Suppressor macrophage treated with lipopolysaccharide for 4 hours (primary cell): ENCODE measurements at regions not wholly inside any gene's neighbourhood (a gene's known extent, or its start where the extent isn't known, plus 50 kb on each side); places are given as distances from the start of the nearest gene placed in this dataset.

Experiments
- DNase-seq: peaks from one replicate; pipeline ENCODE4 v3.0.0-alpha.2; 2020

DNA sequence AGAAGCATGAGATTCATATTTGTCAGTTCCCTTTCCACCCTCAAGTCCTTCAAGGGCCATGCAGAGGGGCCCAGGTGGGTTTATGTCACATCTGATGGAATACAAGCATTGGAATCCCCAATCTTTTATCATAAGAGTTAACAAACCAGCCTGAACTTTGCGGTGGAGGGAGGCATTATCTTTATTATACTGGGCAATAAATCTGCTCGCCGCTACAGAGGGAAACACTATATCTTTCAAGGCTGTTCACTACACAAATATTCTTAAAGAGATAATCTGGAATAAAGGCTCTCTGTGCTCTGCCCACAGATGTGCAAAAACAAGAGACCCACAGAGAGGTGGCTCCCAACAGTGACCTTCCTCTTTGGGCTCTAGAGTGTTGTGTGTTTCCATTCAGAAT is 153.6 kb upstream of the PLEKHA5 start:
- DNase-seq: no peak

DNA sequence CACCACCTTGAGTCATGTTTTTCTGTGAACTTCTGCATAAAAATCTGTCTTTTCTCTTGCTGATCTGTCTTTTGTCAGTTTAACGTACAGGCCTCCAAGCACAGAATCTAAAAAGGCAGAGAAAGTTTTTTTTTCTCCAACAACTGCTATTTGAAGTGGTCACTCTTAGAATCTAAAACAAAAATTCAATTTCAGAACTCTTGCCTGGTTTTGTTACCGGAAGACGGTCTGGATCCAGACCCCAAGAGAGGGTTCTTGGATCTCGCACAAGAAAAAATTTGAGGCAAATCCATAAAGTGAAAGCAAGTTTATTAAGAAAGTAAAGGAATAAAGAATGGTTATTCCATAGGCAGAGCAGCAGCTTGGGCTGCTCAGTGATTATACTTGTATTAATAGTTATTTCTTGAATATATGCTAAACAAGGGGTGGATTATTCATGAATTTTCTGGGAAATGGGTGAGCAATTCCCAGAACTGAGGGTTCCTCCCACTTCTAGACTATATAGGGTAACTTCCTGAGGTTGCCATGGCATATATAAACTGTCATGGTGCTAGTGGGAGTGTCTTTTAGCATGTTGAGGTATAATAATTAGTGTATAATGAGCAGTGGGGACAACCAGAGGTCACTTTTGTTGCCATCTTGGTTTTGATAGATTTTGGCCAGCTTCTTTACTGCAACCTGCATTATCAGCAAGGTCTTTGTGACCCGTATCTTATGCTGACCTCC is 150.0 kb upstream of the PLEKHA5 start:
- DNase-seq: no peak

DNA sequence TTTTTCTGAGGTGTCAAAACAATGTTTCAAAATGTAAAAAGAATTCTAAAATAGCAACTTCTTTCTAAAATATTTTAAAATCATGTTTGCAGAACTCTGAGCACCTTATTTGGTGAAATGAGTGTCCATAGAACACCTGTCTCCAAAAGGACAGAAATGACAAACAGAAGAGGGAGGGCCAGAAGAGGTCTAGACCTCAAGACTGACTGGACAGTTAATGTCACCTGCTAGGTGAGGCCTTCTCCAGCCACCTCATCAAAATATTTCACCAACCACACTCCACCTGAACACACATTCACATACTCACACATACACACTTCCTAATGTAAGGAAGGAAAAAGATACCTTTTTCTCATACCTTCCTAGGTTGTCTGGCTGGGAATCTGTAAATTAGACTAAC is 147.8 kb upstream of the PLEKHA5 start:
- no peak for DNase-seq

DNA sequence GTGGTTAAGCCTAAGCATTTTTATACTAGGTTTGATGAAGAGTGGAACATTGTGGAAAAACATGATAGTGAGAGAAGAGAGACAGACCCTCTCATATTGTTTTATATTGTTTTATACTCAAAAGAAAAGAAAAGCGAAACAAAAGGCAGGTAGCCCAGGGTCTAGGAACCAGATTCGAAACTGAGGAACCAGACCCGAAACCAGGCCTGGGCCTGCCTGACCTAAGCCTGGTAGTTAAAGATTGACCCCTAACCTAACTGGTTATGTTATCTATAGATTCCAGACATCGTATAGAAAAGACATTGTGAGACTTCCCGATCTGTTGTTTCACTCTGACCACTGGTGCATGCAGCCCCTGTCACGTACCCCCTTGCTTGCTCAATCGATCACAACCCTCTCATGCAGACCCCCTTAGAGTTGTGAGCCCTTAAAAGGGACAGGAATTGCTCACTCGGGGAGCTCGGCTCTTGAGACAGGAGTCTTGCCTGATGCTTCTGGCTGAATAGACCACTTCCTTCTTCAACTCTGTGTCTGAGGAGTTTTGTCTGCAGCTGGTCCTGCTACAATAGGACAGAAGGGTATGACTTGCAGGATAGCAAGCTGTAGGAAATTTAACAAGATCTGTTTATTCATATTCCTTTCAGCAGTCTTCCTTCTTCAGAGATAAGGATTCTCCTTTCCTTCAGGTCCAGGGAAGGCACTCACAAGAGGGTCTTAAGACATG is 147.1 kb upstream of the PLEKHA5 start:
- no peak for DNase-seq

DNA sequence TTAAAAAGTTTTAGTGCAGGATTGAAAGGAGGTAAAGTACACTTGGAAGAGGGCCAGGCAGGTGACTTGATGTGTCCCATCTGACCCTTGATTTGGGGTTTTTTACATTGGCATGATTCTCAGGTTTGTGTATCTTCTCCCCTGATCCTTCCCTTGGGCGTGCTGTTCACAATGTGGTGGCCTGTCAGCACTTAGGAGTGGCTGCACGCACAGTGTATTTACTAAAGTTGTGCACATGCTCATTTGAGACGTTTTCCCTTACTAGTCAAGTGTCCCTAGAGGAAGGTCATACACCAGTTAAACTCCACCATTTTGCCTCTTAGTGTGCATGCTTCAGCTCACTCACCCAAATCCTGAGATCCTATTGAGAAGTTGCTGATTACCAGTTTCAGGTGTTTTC is 145.7 kb upstream of the PLEKHA5 start:
- no peak for DNase-seq

DNA sequence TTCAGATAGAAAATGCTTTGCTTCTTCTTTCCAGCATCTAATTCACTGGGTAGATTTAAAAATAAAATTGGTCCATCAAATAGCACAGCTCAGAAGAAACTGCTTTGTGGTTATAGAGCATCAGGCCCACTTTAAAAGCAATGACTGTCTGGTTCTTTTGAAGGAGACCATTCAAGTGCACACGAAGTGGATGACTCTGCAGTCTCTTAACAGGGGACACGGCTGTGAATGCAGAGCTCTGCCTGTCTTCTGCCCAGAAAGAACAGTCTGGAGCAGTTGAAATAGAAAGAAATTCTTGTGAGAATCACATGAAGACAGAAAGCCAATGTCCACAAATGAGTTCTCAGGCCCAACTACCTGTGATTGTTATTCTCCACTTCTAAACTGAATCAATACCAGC is 138.7 kb upstream of the PLEKHA5 start:
- DNase-seq: no peak

DNA sequence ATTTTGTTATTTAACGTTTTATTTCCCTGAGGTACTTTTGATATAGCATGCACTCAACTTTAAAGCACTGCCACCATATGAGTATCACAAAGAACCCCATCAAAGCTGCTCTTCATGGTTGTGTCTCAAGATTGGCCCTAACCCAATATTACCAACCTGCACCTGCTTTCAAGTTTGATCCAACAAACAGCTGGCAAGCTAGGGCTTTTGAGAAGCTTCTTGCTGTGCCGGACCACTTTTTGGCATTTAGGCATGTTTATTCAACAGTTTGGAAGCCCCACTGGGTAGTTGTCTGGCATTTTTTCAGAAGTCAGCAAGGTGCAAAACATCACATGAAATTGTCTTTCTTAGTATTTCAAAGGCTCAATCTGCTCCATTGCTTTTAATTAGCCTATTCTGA is 137.2 kb upstream of the PLEKHA5 start:
- no peak for DNase-seq

DNA sequence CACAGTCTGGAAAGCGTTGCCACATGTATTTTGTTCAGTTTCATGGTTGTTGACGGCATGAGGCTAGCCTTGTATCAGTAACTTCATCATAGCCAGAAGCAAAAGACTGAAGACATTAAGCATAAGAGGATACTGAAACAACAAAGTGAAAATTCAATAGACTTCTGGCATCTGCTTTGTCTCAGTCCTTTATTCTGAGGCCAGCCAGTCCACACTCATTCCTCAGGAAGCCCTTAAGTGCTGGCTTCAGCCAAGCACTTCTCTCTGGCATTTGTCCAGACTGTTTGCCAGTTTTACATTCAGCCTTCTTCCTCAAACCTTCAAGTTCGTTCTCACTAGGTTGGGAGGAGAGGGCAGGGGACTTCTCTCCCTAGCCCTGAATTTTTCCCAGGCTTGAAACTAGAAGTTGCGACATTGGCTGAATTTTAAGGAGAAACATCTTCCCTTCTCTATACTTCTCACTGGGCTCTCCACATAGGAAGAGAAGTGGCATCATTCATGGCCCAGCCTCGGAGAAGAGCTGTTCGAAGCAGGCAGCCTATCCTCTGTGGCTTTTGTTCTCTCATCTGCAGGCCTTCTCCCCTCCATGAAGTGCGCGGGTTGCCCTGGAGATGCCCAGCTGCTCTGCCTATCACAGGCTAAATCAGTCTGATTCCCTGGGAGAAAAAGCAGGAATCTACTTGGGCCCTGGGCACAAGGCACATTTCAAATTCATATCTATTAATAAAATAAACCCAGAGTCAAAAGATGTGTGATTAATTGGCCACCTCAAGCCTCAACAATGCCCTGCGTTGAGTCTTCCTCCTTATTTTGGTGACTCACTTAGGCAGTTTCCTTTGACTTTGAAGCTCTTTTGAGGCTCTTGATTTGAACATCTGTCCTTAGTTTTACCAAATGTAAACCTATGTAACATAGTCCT is 130.9 kb upstream of the PLEKHA5 start:
- DNase-seq: no peak

DNA sequence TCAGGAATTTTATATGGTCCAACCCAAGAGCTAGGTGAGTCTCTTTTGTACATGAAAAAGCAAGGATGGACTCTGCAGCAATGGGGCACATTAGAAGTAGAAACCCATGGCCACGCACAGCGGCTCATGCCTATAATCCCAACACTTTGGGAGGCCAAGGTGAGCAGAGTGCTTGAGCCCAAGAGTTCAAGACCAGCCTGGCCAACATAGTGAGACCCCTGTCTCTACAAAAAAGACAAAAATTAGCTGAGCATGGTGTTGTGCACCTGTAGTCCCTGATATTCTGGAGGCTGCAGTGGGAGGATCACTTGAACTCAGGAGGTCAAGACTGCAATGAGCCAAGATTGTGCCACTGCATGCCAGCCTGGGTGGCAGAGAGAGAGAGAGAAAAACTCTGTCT is 128.7 kb upstream of the PLEKHA5 start:
- DNase-seq: no peak

DNA sequence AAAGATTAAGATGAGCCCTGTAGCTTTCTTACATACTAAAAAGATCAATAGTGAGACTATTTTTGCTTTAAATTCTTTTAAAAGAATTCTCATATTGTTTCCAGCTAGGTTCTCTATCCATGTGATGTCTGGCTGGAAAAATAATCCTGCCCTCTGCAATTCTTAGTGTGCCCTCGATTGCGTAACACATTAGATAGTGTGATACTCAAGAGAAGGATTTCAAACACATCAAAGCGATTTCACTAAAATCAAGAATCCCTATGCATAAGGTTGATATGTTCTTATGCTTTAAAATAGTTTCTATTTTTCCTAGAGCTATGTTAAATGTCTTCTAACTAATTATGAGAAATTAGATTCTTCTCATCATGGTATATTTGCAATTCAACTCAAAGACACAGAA is 127.3 kb upstream of the PLEKHA5 start:
- DNase-seq: no peak

DNA sequence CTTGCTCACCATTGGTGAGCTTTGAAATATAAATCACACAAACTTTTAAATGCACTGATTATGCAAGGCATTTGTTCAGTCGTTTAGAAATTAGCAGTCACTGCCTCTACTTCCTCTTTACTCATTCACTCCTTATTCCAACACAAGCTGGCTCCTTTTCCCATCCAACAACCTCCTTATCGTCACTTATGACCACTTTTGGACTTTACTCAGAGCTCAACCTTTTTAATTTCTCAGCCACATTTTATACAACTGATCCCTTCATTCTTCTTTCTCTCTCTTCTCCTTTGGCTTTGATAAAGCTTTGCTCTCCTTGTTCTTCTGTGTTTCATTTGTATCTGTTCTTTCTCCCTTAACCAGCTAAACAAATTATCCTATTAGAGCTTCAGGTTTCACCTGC is 126.4 kb upstream of the PLEKHA5 start:
- no peak for DNase-seq

DNA sequence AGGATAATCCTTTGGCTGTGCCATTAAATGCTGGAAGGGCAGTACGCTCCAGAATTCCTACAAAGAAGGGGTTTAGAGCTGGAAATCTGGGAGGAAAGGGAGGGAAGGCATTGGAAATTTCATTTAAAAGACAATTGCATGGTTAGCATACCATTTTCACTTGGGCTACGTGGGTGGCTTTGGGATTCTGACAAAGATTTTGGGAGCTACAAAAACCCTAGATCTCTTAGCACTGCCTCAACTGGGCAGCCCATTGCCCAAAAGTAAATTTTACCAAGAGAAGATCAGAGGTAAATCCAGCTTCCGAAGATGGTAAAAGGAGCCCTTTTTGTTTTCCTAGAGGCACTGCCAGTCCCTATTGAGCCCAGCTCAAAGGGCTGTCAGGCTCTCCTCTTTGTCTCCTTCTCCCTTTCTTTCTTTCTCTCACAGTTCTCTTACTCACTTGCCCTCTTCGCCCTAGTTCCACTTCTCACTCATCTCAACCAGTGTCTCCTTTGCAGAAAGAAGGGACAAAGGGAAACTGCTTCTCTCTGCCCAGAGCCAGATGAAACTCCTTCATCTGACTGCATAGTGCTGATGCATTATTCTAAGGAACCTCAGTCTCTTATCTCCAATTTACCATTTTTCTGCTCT is 125.4 kb upstream of the PLEKHA5 start:
- no peak for DNase-seq

DNA sequence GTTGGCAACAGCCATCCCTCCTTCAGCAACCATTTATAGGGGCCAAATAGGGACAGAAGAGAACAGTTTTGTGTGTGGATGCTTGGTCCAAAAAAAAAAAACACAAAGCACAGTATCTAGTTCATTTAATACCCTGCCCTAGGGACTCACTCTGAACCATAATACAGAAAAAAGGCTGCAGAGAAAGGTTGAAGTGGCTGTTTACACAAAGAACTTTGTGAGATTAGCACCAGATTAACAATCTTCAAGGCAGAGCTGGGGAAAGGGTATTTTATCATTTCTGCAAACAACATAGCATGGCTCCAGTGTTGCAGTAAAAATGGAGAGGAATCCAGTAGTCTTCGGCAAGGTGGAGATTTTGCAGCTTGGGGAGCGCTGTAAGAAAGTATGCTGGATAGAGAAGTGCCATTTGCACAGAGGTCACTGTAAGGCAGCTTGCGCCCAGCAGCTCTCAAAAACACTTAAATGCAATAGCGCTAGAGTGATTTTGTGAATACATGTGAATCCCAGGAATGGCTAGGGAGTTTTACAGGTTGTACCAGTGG is 124.2 kb upstream of the PLEKHA5 start:
- DNase-seq: no peak

DNA sequence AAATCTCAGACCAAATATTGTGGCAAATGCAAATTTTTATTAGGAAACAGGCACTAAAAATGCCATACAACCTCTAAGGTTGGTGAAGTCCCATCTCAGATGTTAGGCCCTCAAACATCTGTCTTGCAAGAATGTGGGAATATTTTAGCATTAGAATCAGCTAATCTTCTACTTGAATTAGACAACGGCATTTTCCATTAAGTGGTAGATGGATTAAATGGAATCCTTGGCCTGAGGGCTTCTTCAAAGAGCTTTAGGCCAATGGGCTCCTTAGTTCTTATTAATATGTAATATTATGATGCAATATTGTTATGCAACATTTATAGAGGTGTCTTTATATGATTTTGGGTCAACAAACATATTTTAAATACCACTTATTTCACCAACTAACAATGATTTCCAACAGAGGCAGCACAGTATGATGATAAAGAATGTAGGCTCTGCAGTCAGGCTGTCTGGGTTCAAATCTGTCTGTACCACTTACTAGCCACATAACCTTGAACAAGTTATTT is 122.9 kb upstream of the PLEKHA5 start:
- DNase-seq: no peak

DNA sequence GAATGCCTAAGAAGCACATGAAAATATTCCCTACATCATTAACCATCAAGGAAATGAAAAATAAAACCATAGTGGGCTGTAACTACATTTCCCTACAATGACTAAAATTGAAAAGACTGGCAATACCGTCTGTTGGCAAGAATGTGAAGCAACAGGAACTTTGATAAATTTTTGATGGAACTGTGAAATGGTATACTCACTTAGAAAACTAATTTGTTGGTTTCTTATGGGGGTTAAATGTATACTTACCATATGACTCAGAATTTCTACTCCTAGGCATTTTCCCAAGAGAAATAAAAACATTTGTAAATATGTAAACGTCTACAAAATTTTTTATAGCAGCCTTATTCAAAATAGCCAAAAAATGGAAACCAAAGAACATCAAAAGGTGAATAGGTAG is 121.4 kb upstream of the PLEKHA5 start:
- no peak for DNase-seq

DNA sequence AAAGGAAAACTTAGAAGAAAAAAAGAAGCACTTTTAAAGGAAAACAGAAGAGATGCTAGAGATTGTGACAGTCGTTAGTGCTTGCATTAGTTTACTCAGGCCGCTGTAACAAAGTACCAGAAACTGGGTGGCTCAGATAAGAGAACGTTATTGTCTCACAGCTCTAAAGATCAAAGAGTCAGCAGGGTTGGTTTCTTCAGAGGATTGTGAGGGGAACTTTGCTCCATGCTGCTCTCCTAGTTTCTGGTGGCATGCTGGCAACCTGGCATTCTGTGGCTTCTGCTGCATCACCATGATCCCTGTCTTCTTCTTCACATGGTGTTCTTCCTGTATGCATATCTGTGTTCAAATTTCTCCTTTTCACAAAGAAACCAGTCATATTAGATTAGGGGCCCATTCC is 119.4 kb upstream of the PLEKHA5 start:
- DNase-seq: no peak

DNA sequence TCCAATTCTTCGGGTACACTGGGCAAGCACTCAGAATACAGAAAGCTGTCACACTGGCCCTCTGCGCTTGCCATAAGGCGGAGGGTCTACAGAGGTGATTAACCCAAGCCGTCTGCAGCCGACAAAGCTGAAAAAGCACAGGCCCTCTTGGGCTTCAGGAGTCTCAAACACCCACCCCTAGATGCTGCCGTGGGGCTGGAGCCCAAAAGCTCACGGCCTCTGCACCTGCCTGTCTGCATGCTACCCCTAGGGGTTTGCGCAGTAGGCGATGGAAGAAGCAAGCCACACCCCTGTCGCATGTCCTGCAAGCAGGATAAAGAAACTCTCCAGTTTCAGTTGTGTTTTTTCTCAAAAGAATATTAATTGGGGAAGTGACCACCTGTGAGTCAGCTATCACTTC is 118.8 kb upstream of the PLEKHA5 start:
- DNase-seq: no peak

DNA sequence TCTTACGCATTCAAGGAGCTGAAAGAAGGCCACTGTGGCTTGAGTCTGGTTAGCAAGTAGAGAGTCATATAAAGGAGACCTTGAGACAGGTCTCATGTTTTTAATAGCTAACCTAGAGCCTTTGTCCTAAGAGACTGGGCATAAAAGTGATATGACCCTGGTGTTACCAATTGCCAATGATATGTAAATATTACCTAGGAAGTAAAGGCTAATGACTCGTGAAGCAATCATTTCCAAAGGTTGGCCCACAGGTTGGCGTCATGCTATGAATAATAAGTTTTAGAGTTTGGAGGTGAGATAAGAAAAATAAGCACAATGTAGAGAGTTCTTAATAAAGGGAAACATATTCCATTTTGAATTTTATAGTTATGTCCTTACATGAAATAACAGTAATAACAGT is 116.6 kb upstream of the PLEKHA5 start:
- no peak for DNase-seq

DNA sequence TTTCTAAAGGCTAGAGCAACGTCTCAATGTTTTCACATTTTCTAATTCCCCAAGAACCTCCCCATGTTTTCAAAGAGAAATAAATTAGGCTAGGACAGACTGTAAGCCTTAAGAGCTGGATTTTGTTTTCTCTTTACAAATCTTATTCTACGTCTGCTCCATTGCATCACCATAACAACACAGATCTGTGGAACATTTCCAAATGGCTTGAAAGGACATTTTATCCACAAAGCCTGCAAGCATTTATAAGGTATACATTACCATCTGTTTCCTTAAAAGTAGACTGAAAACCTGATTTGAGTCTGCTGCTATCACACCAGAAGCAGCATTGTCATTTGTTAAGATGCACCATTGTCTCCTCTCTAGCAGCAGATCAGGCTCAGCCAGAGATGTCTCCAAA is 115.3 kb upstream of the PLEKHA5 start:
- DNase-seq: no peak

DNA sequence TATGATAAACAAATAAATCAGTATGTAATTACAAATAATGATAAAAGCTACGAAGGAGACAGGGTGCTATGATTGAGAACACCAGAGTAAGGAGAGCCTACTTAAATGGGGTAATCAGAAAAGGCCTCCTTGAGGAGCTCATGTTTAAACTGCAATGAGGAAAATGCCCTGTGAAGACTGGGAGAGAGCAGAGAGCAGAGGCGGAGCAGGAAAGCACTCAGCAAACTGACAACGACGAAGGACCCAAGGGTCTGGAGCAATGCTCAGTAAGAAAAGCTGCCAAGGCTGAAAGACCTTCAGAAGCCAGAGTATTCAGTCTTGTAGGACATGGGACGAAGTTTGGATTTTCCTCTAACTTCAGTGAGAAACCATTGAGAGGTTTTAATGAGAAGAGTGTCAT is 114.2 kb upstream of the PLEKHA5 start:
- DNase-seq: no peak

DNA sequence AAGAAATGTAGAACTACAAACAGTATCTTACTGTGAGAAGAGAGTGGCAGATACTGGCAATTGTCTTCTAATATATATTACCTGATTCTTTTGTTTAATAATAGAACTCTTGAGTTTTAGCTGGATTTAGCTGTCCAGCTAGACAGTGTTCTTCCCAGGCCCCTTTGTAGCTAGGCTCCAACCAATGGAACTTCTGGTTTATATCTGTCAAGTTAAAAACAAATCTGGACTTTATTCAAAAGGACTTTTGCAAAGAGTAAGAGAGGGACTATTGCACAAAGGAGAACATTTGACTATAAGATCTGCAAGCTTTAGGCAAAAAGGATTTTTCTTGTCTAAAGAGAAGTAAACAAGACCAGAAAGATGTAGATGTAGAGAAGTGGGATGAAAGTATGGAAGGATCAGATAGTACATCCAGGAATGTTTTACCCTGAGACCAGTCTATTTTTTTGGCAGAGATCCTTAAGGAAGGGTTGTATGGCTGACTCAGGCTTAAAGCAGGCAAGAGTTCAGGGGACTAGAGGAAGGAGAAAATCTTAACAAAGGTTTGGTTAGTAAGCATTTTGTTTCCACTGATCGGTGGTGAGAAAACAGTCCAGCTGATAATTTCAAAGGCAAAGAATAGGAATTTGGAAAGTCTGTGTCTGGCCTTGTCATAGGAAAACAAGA is 111.1 kb upstream of the PLEKHA5 start:
- no peak for DNase-seq

DNA sequence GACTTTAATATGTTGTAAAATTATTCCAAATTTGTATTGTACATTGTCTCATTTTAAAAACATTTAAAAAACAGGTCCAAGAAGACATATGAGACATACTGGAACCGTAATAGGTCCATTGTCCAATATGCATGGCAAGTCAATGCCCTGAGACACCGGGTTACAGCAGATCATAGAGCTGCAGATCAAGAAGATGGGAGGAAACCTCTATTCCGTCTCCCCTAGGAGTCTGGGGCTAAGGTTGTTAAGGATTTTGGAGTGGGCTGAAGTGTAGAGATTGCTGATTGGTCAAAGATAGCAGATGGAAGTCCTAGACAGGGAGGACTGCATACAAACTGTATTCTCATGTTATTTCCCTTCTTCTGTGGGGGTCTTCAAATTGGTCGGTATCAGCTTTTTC is 108.3 kb upstream of the PLEKHA5 start:
- DNase-seq: no peak
